Panc1 (cell line): ENCODE measurements at regions not wholly inside any gene's neighbourhood (a gene's known extent, or its start where the extent isn't known, plus 50 kb on each side); places are given as distances from the start of the nearest gene placed in this dataset.

Source experiments
- CTCF ChIP-seq: fragments of 450-650 bp; IDR thresholded peaks from 2 replicates; pipeline ENCODE4 v1.5.1; 2017; ENCODE audit warnings: mild to moderate bottlenecking
- POLR2AphosphoS5 ChIP-seq: IDR thresholded peaks from 2 replicates; pipeline ENCODE4 v1.6.1; 2012; ENCODE audit warnings: mild to moderate bottlenecking, low read depth, low read length, moderate library complexity
- SIN3A ChIP-seq: IDR thresholded peaks from 2 replicates; pipeline ENCODE4 v1.6.1; 2012; ENCODE audit warnings: low read depth, mild to moderate bottlenecking, low read length, moderate library complexity, borderline replicate concordance; ENCODE audit not compliant: insufficient read depth
- TCF7L2 ChIP-seq: IDR thresholded peaks from 2 replicates; pipeline ENCODE4 v1.6.1; 2011; ENCODE audit warnings: mild to moderate bottlenecking, low read depth, low read length, inconsistent platforms

GRCh38 chr7:51772190-51772589, 455.6 kb upstream of the COBL start:
- TF ChIP-seq CTCF (no peak), POLR2AphosphoS5 (no peak), TCF7L2 (no peak), SIN3A (no peak)
